AG04450 (cell line): ENCODE measurements at regions not wholly inside any gene's neighbourhood (a gene's known extent, or its start where the extent isn't known, plus 50 kb on each side); places are given as distances from the start of the nearest gene placed in this dataset.

ENCODE experiments used
- CTCF ChIA-PET: fragments of 300-600, 350-600 bp; formaldehyde crosslinking; extraction: SDS; loops from one replicate; lab custom pipeline; 2022; ENCODE audit warnings: antibody characterized with exemption, inconsistent platforms; lab: Charles Lee
- POLR2A ChIA-PET: fragments of 350-600 bp; formaldehyde crosslinking; extraction: SDS; loops from one replicate; lab custom pipeline; 2021; ENCODE audit warnings: antibody characterized with exemption, inconsistent platforms; lab: Yijun Ruan, JAX
- DNase-seq: peaks from one replicate; pipeline ENCODE4 v3.0.0-alpha.2; 2011; ENCODE audit warnings: low read depth, low spot score
- H3K27ac ChIP-seq: one replicate; pipeline ENCODE4 v1.5.1; 2012; ENCODE audit warnings: low read depth, low read length, control low read depth
- H3K27me3 ChIP-seq: one replicate; pipeline ENCODE4 v1.6.0; 2012; ENCODE audit warnings: low read length; ENCODE audit not compliant: control insufficient read depth, insufficient read depth
- H3K4me3 ChIP-seq: 2 replicates; pipeline ENCODE4 v1.5.1; 2011; ENCODE audit warnings: mild to moderate bottlenecking, low read depth, low read length, control low read depth
- H3K9me3 ChIP-seq: 2 replicates; pipeline ENCODE4 v1.5.1; 2012; ENCODE audit warnings: low read length; ENCODE audit not compliant: control insufficient read depth, insufficient read depth
- TF ChIP-seq, protein P1 (sequence below): IDR thresholded peaks from 2 replicates; pipeline ENCODE4 v1.5.1; 2011; ENCODE audit warnings: low read depth, low read length, control low read depth, inconsistent platforms

DNA sequence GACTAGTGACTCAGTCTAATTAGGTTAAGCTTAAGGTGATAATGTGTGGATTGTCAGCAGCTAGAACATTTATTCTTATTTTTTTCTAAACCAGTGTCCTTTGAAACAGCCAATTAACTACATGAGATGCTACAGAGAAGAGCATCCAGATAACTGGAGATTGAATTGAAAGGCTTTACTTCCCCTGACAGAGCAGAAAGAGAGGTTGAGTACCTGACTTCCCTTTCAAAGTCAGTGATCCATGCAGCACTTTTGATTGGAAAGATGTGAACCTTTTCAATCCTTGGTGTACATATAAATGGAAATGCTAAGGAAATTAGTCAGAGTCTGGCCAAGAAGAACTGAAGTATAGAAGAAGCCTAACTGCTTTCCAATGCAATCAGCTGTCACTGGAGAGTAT is 653.8 kb downstream of the CDH8 start:
- POLR2A ChIA-PET = no interaction called here

GRCh38 chr16:61379311-61379710 is 656.9 kb downstream of the CDH8 start:
- Histone ChIP-seq H3K4me3 (no peak overlapping the region), H3K27ac (no peak overlapping the region), H3K9me3 (peaks cover 6% of the 10 kb centered on the region), H3K27me3 (no peaks in the 10 kb centered on the region)
- POLR2A ChIA-PET = no interaction called here
- DNase-seq = no peak
- CTCF ChIA-PET = no interaction called here
- TF ChIP-seq, protein P1, sequence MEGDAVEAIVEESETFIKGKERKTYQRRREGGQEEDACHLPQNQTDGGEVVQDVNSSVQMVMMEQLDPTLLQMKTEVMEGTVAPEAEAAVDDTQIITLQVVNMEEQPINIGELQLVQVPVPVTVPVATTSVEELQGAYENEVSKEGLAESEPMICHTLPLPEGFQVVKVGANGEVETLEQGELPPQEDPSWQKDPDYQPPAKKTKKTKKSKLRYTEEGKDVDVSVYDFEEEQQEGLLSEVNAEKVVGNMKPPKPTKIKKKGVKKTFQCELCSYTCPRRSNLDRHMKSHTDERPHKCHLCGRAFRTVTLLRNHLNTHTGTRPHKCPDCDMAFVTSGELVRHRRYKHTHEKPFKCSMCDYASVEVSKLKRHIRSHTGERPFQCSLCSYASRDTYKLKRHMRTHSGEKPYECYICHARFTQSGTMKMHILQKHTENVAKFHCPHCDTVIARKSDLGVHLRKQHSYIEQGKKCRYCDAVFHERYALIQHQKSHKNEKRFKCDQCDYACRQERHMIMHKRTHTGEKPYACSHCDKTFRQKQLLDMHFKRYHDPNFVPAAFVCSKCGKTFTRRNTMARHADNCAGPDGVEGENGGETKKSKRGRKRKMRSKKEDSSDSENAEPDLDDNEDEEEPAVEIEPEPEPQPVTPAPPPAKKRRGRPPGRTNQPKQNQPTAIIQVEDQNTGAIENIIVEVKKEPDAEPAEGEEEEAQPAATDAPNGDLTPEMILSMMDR = no peak

More for the DNA sequence above, 653.8 kb downstream of the CDH8 start:
- TF ChIP-seq, protein P1 = no peak
- CTCF ChIA-PET = no interaction called here
- Histone ChIP-seq H3K9me3 (peaks cover 3% of the 10 kb centered on the region; the same call in 1 of the 2 replicates), H3K4me3 (no peak overlapping the region), H3K27ac (no peak overlapping the region), H3K27me3 (no peaks in the 10 kb centered on the region)
- DNase-seq = no peak

- H3K27me3 ChIP-seq = no peaks in the 10 kb centered on the region
- TF ChIP-seq, protein P1 = no peak
- no peak overlapping the region for H3K27ac ChIP-seq
- no peak for DNase-seq
- ChIA-PET POLR2A (no interaction called here), CTCF (no interaction called here)
- H3K4me3 ChIP-seq = no peak overlapping the region
- H3K9me3 ChIP-seq = peaks cover 5% of the 10 kb centered on the region
These were observed 662.2 kb downstream of the CDH8 start for GRCh38 chr16:61374071-61374470.

DNA sequence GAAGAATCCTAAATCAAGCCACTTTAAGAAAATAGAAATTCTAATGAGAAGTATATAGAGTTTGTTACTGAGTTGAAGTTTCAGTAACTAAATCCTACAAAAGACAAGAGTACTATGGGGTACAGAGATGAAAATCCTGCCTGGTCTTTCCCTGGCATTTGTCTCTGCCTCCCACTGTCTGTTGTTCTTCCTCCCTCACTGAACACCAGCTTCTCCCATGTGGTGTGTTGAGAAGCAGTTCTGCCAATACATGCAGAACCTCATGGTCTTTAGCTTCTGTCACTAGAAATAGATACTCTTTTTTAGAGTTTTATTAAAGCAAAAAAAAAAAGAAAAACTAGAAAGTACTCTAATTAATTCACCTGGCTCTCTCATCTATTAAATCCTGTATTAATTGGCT is 664.4 kb downstream of the CDH8 start:
- TF ChIP-seq, protein P1 = no peak

GRCh38 chr16:61371388-61371787 is 664.9 kb downstream of the CDH8 start:
- H3K27me3 ChIP-seq = no peaks in the 10 kb centered on the region
- DNase-seq = no peak
- H3K9me3 ChIP-seq = peaks cover 10% of the 10 kb centered on the region
- no peak overlapping the region for H3K4me3 ChIP-seq
- POLR2A ChIA-PET = no interaction called here
- no peak overlapping the region for H3K27ac ChIP-seq
- CTCF ChIA-PET = no interaction called here
- TF ChIP-seq, protein P1 = no peak

More for the DNA sequence above, 664.4 kb downstream of the CDH8 start:
- DNase-seq = no peak
- CTCF ChIA-PET = no interaction called here
- Histone ChIP-seq H3K9me3 (peaks cover 10% of the 10 kb centered on the region), H3K4me3 (no peak overlapping the region), H3K27me3 (no peaks in the 10 kb centered on the region), H3K27ac (no peak overlapping the region)
- POLR2A ChIA-PET = no interaction called here
